ENCODE measurements at regions not wholly inside any gene's neighbourhood (a gene's known extent, or its start where the extent isn't known, plus 50 kb on each side); places are given as distances from the start of the nearest gene placed in this dataset.

DNA sequence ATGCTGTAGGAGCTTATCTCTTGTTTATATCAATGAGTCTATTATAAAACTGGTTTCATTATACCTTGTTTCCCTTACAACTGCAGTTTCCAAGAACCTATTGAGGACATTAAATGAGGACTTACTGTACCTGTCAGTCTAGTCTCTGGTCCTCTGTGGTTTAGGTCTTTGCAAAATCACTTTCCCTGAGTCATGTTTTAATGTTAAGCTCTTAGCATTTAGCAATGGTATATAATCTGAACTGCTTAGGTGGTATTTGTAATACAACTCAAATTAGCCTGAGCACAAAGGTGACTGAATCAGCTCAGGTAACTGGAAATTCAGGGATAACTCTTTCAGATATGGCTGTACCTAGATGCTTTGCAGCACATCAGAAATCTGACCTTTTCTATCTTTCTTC, 418.3 kb upstream of the SPRED2 start:
- Histone ChIP-seq H4K20me1 (ENCODE audit: insufficient read depth, poor library complexity, severe bottlenecking) (no peaks in the 10 kb centered on the region), H3K9me2 (replicated peaks; ENCODE audit: insufficient read depth) (no peaks in the 10 kb centered on the region), H3K4me2 (no peak overlapping the region), H3K27me3 (no peaks in the 10 kb centered on the region), H3K9me3 (ENCODE audit: low read depth) (no peaks in the 10 kb centered on the region), H3K4me3 (no peak overlapping the region), H2AFZ (no peak overlapping the region), H3K4me1 (ENCODE audit: insufficient read depth) (no peaks in the 10 kb centered on the region), H3K79me2 (no peaks in the 10 kb centered on the region), H3K36me3 (replicated peaks; ENCODE audit: insufficient read depth, low read depth) (no peaks in the 10 kb centered on the region), H3K27ac (no peak overlapping the region)
- TF ChIP-seq, protein P1, sequence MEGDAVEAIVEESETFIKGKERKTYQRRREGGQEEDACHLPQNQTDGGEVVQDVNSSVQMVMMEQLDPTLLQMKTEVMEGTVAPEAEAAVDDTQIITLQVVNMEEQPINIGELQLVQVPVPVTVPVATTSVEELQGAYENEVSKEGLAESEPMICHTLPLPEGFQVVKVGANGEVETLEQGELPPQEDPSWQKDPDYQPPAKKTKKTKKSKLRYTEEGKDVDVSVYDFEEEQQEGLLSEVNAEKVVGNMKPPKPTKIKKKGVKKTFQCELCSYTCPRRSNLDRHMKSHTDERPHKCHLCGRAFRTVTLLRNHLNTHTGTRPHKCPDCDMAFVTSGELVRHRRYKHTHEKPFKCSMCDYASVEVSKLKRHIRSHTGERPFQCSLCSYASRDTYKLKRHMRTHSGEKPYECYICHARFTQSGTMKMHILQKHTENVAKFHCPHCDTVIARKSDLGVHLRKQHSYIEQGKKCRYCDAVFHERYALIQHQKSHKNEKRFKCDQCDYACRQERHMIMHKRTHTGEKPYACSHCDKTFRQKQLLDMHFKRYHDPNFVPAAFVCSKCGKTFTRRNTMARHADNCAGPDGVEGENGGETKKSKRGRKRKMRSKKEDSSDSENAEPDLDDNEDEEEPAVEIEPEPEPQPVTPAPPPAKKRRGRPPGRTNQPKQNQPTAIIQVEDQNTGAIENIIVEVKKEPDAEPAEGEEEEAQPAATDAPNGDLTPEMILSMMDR (IDR thresholded peaks at IDR 0.05; ENCODE audit: poor library complexity), result no peak
- TF ChIP-seq EZH2 (IDR thresholded peaks at IDR 0.05; ENCODE audit: borderline replicate concordance), result no peak
- no peak for TF ChIP-seq EZH2phosphoT487 (IDR thresholded peaks at IDR 0.05; ENCODE audit: low read depth, severe bottlenecking, unreplicated experiment)
- DNase-seq (ENCODE audit: low spot score), result no peak

DNA sequence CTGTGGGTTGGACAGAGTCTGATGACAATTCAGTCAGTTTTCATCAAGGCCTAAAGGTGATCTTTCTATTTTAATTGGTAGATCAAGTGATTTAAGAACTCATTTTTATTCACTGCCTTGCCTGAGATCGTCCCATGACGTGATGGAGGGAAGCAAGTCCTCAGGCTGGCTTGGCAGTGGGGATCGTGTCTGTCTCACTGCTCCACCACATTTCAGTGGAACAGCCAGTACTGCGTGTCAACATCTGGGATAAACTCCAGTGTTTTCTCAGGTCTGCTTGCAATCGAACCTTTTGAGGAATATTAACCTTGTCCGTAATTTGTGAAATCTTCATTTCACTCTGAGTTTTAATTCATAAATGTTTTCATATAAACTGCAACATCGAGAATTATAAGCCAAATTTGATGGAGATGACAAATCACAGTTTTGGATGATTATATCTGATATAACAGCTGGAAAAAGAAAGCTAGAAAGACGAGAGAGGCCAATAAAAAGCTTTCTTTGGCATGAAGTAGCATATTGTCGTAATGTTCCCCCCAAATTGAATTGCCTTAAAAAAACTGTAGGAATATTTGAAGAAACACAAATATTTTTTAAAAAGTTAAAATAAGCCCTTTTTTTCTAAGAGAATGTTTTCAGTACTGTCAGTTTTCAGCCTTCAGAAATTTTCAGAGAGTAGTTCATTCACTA, 414.7 kb upstream of the SPRED2 start:
- H3K9me3 ChIP-seq (ENCODE audit: low read depth), result no peaks in the 10 kb centered on the region
- H3K79me2 ChIP-seq, result no peaks in the 10 kb centered on the region
- DNase-seq (ENCODE audit: low spot score), result no peak
- TF ChIP-seq EZH2phosphoT487 (IDR thresholded peaks at IDR 0.05; ENCODE audit: low read depth, severe bottlenecking, unreplicated experiment) (no peak), EZH2 (IDR thresholded peaks at IDR 0.05; ENCODE audit: borderline replicate concordance) (no peak)
- TF ChIP-seq, protein P1 (IDR thresholded peaks at IDR 0.05; ENCODE audit: poor library complexity), result no peak
- no peak overlapping the region for H2AFZ ChIP-seq
- H4K20me1 ChIP-seq (ENCODE audit: insufficient read depth, poor library complexity, severe bottlenecking), result no peaks in the 10 kb centered on the region
- no peaks in the 10 kb centered on the region for H3K9me2 ChIP-seq (replicated peaks; ENCODE audit: insufficient read depth)
- H3K4me1 ChIP-seq (ENCODE audit: insufficient read depth), result no peaks in the 10 kb centered on the region
- 87% methylated on average over 9 of the region's 9 CpGs for WGBS (ENCODE audit: low lambda C conversion rate, missing lambda C conversion rate)
- H3K4me3 ChIP-seq, result no peak overlapping the region
- no peak overlapping the region for H3K27ac ChIP-seq
- H3K27me3 ChIP-seq, result no peaks in the 10 kb centered on the region
- no peaks in the 10 kb centered on the region for H3K36me3 ChIP-seq (replicated peaks; ENCODE audit: insufficient read depth, low read depth)
- H3K4me2 ChIP-seq, result no peak overlapping the region

DNA sequence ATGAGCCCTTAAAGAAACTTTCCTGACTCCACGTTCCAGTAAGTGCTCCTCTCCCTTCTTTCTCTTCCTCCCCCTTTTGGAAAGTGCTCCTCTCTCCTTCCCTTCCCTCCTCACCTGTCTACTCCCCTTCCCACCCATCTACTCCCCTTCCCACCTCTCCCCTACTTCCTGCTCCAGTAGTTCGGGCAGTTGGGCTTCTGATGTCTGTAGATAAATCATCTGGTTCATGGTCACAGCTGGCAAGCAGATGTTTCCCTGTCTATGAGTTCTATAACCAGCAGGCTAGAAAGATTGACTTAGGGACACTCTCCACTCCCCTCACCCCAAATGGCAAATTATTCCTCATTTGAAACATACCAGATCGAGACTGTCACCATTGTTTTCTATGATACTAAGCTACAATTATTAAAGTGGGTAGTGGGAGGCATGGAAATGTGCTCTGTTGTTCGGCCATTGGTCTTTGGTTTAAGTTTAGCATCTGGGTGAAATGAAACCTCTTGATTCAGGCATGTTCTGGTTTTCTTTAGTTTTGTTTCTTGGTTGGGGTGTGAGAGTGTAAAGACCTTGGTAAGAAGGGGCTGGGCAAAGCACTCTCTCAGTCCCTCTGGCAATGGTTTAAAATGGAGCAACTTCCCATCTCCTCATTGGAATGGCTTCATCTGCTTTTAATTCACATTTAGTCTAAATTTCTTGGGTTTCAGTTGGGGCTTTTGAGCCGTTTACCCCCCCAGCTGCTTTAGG, 413.2 kb upstream of the SPRED2 start:
- H3K27me3 ChIP-seq, result no peaks in the 10 kb centered on the region
- no peak overlapping the region for H2AFZ ChIP-seq
- no peaks in the 10 kb centered on the region for H3K4me1 ChIP-seq (ENCODE audit: insufficient read depth)
- no peaks in the 10 kb centered on the region for H4K20me1 ChIP-seq (ENCODE audit: insufficient read depth, poor library complexity, severe bottlenecking)
- H3K9me3 ChIP-seq (ENCODE audit: low read depth), result no peaks in the 10 kb centered on the region
- DNase-seq (ENCODE audit: low spot score), result no peak
- no peaks in the 10 kb centered on the region for H3K79me2 ChIP-seq
- H3K4me2 ChIP-seq, result no peak overlapping the region
- WGBS (ENCODE audit: low lambda C conversion rate, missing lambda C conversion rate), result 61% methylated on average over 5 of the region's 5 CpGs
- no peak overlapping the region for H3K27ac ChIP-seq
- no peaks in the 10 kb centered on the region for H3K9me2 ChIP-seq (replicated peaks; ENCODE audit: insufficient read depth)
- no peak overlapping the region for H3K4me3 ChIP-seq
- H3K36me3 ChIP-seq (replicated peaks; ENCODE audit: insufficient read depth, low read depth), result no peaks in the 10 kb centered on the region
- TF ChIP-seq EZH2phosphoT487 (IDR thresholded peaks at IDR 0.05; ENCODE audit: low read depth, severe bottlenecking, unreplicated experiment), result no peak

DNA sequence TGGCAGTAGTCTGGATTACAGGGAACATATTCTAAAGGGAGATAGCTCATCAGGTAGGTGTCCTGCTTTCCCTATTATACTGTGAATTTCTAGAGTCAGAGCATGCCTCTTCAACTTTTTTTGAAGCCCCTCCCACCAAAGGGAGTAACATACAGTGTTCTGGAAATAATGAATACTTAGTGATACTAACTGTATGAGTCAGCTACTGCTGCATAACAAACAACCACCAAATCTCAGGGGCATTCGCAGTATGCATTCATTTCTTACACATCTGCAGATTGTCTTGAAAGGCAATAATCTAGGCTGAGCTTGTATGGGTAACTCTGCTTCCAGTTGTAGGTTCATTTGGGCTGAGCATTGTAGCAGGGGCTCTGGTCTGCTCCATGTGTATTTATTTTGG, 409.7 kb upstream of the SPRED2 start:
- no peaks in the 10 kb centered on the region for H3K4me1 ChIP-seq (ENCODE audit: insufficient read depth)
- H3K4me2 ChIP-seq, result no peak overlapping the region
- H3K9me3 ChIP-seq (ENCODE audit: low read depth), result no peaks in the 10 kb centered on the region
- H3K27ac ChIP-seq, result no peak overlapping the region
- 84% methylated on average over 1 of the region's 1 CpG for WGBS (ENCODE audit: low lambda C conversion rate, missing lambda C conversion rate)
- H4K20me1 ChIP-seq (ENCODE audit: insufficient read depth, poor library complexity, severe bottlenecking), result no peaks in the 10 kb centered on the region
- no peaks in the 10 kb centered on the region for H3K9me2 ChIP-seq (replicated peaks; ENCODE audit: insufficient read depth)
- no peaks in the 10 kb centered on the region for H3K27me3 ChIP-seq
- TF ChIP-seq, protein P1 (IDR thresholded peaks at IDR 0.05; ENCODE audit: poor library complexity), result no peak
- TF ChIP-seq EZH2 (IDR thresholded peaks at IDR 0.05; ENCODE audit: borderline replicate concordance) (no peak), EZH2phosphoT487 (IDR thresholded peaks at IDR 0.05; ENCODE audit: low read depth, severe bottlenecking, unreplicated experiment) (no peak)
- H3K4me3 ChIP-seq, result no peak overlapping the region
- H3K79me2 ChIP-seq, result no peaks in the 10 kb centered on the region
- no peak for DNase-seq (ENCODE audit: low spot score)
- no peak overlapping the region for H2AFZ ChIP-seq
- H3K36me3 ChIP-seq (replicated peaks; ENCODE audit: insufficient read depth, low read depth), result no peaks in the 10 kb centered on the region
